Trophoblast cell (in vitro differentiated cells and primary cell): ENCODE measurements at regions not wholly inside any gene's neighbourhood (a gene's known extent, or its start where the extent isn't known, plus 50 kb on each side); places are given as distances from the start of the nearest gene placed in this dataset.

Experiments used
- DNase-seq, 2 donors: peaks; one replicate each; pipeline ENCODE4 v3.0.0-alpha.2; 2016
- H2AFZ ChIP-seq: 2 replicates; pipeline ENCODE4 v1.6.1; 2013; ENCODE audit warnings: low read length, moderate library complexity, mild to moderate bottlenecking; ENCODE audit not compliant: insufficient read depth, poor library complexity
- H2AK5ac ChIP-seq: 2 replicates; pipeline ENCODE4 v1.6.1; 2013; ENCODE audit warnings: mild to moderate bottlenecking, low read length
- H2BK120ac ChIP-seq: 2 replicates; pipeline ENCODE4 v1.6.1; 2013; ENCODE audit warnings: low read length, mild to moderate bottlenecking, moderate library complexity; ENCODE audit not compliant: insufficient read depth, poor library complexity
- H2BK12ac ChIP-seq: 2 replicates; pipeline ENCODE4 v1.6.1; 2013; ENCODE audit warnings: mild to moderate bottlenecking, low read length, moderate library complexity
- H2BK5ac ChIP-seq: 2 replicates; pipeline ENCODE4 v1.6.1; 2013; ENCODE audit warnings: low read length, low read depth, moderate library complexity, mild to moderate bottlenecking; ENCODE audit not compliant: poor library complexity
- H3K14ac ChIP-seq: 2 replicates; pipeline ENCODE4 v1.6.1; 2013; ENCODE audit warnings: mild to moderate bottlenecking, low read length
- H3K18ac ChIP-seq: 2 replicates; pipeline ENCODE4 v1.6.1; 2013; ENCODE audit warnings: mild to moderate bottlenecking, low read length
- H3K23ac ChIP-seq: 2 replicates; pipeline ENCODE4 v1.6.1; 2013; ENCODE audit warnings: low read length
- H3K27ac ChIP-seq: 2 replicates; pipeline ENCODE4 v1.5.1; 2013; ENCODE audit warnings: low read depth, mild to moderate bottlenecking, inconsistent platforms, low read length, moderate library complexity
- H3K27me3 ChIP-seq: 2 replicates; pipeline ENCODE4 v1.6.1; 2013; ENCODE audit warnings: inconsistent platforms, mild to moderate bottlenecking, low read length, moderate library complexity; ENCODE audit not compliant: insufficient read depth
- H3K36me3 ChIP-seq, 2 experiments: 1 replicate in 1 of 2; 2 replicates in 1 of 2; pipeline ENCODE4 v1.6.1; 2013; ENCODE audit warnings: low read length in 2 of 2, mild to moderate bottlenecking in 2 of 2, moderate library complexity in 1 of 2; ENCODE audit not compliant: insufficient read depth in 2 of 2, control insufficient read depth in 1 of 2
- H3K4ac ChIP-seq: 2 replicates; pipeline ENCODE4 v1.6.1; 2013; ENCODE audit warnings: low read depth, mild to moderate bottlenecking, low read length, moderate library complexity
- H3K4me1 ChIP-seq, 2 experiments: 1 replicate in 1 of 2; 2 replicates in 1 of 2; pipeline ENCODE4 v1.6.1; 2013; ENCODE audit warnings: low read length in 2 of 2, mild to moderate bottlenecking in 2 of 2, moderate library complexity in 1 of 2; ENCODE audit not compliant: insufficient read depth in 2 of 2, control insufficient read depth in 1 of 2
- H3K4me2 ChIP-seq: 2 replicates; pipeline ENCODE4 v1.6.1; 2013; ENCODE audit warnings: inconsistent platforms, mild to moderate bottlenecking, low read length, moderate library complexity
- H3K4me3 ChIP-seq: 2 replicates; pipeline ENCODE4 v1.5.1; 2013; ENCODE audit warnings: mild to moderate bottlenecking, low read depth, low read length, inconsistent platforms
- H3K79me1 ChIP-seq: one replicate; pipeline ENCODE4 v1.6.1; 2013; ENCODE audit warnings: low read length
- H3K79me2 ChIP-seq: 2 replicates; pipeline ENCODE4 v1.6.1; 2013; ENCODE audit warnings: low read length, mild to moderate bottlenecking; ENCODE audit not compliant: control insufficient read depth, insufficient read depth, poor library complexity
- H3K9ac ChIP-seq: 2 replicates; pipeline ENCODE4 v1.6.1; 2013; ENCODE audit warnings: mild to moderate bottlenecking, low read length
- H3K9me3 ChIP-seq: 2 replicates; pipeline ENCODE4 v1.6.1; 2013; ENCODE audit warnings: low read depth, mild to moderate bottlenecking, control low read depth, inconsistent platforms, low read length; ENCODE audit not compliant: insufficient read depth
- H4K12ac ChIP-seq: 2 replicates; pipeline ENCODE4 v1.6.1; 2013; ENCODE audit warnings: low read depth, mild to moderate bottlenecking, low read length, moderate library complexity
- H4K8ac ChIP-seq: 2 replicates; pipeline ENCODE4 v1.6.1; 2013; ENCODE audit warnings: low read depth, mild to moderate bottlenecking, low read length, moderate library complexity
- H4K91ac ChIP-seq: one replicate; pipeline ENCODE4 v1.6.1; 2013; ENCODE audit warnings: low read depth, mild to moderate bottlenecking, low read length, moderate library complexity
- WGBS: extraction: QIAGEN DNeasy Blood & Tissue Kit; methylation state at CpG from one replicate; pipeline ENCODE4 v1.1.7; 2013; ENCODE audit warnings: missing lambda C conversion rate; ENCODE audit not compliant: insufficient read length, insufficient coverage; ENCODE audit errors: extremely low coverage; 5-methylcytosine and 5-hydroxymethylcytosine counted together

DNA sequence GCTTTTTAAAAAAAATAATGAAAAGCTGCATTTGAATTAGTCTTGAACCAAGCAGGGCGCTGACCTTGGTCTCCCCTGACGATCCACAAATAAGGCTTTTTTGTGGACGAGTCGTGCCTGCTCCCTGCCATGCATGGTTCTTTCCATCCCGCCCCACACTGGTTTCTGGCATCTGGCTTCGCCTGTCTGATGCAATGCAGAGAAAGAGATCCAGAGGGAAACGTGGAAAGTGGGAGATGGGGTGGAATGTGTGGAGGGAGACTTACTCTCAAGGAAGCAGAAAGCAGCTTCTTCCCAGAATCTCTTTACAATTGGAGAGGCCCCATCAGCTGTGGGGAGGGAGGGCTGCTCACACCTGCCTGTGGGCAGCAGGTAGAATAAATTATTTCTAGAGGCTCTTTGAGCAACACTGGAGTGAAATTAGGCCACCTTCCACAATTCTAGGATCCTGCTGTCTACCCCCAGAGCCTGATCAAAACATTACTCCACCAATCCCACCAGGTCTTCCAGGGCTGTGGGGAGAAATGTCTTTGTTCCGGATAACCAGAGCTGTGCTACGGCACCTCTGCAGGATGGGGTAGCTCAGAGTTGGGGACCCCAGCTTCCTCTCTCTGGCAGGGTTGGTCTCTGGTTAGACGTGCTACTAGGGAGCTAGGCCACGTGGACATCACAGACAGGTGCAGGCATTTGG lies 183.5 kb downstream of the UQCRFS1 start:
- Histone ChIP-seq H2BK12ac (no peak overlapping the region), H3K36me3 (no peaks in the 10 kb centered on the region), H3K79me2 (no peaks in the 10 kb centered on the region)

DNA sequence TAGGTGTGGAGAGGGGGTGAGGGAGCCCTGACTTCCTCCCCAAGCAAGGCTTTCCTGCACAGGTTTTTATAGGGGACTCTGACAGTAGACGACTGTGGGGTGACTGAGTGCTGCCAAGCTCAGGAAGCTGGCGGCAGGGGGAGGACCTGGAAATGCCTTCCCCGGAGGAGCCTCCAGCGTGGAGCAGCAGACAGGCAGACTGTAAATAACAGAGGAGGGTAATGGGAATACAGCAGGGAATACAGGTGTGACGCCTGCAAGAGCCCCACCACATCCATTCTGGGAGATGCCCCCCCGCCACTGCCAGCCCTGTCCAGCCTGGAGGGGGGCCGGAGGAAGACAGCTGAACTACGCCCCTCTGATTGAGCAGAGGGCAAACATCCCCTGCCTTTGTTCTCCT lies 190.4 kb downstream of the UQCRFS1 start:
- no peak overlapping the region for H4K8ac ChIP-seq
- H2BK5ac ChIP-seq, result no peak overlapping the region
- H3K14ac ChIP-seq, result no peak overlapping the region
- no peak overlapping the region for H3K4ac ChIP-seq
- no peak overlapping the region for H2AK5ac ChIP-seq
- H3K9ac ChIP-seq, result no peak overlapping the region
- no peak overlapping the region for H2AFZ ChIP-seq
- no peaks in the 10 kb centered on the region for H3K36me3 ChIP-seq
- H3K4me1 ChIP-seq, result no peaks in the 10 kb centered on the region
- no peak overlapping the region for H3K4me3 ChIP-seq
- no peak overlapping the region for H3K23ac ChIP-seq
- no peak for DNase-seq
- H3K79me1 ChIP-seq, result no peaks in the 10 kb centered on the region
- no peaks in the 10 kb centered on the region for H3K9me3 ChIP-seq
- H3K27me3 ChIP-seq, result no peaks in the 10 kb centered on the region
- no peaks in the 10 kb centered on the region for H3K79me2 ChIP-seq
- H4K12ac ChIP-seq, result no peak overlapping the region
- no peak overlapping the region for H3K4me2 ChIP-seq
- WGBS, result no CpG with 5 or more reads among the region's 8 CpGs
- H2BK120ac ChIP-seq, result no peak overlapping the region
- no peak overlapping the region for H3K18ac ChIP-seq
- H3K27ac ChIP-seq, result no peak overlapping the region
- H2BK12ac ChIP-seq, result no peak overlapping the region
- H4K91ac ChIP-seq, result no peak overlapping the region

More for the DNA sequence above, 183.5 kb downstream of the UQCRFS1 start:
- Histone ChIP-seq H3K4me3 (no peak overlapping the region), H2BK5ac (no peak overlapping the region), H2AK5ac (no peak overlapping the region), H3K14ac (no peak overlapping the region), H2BK120ac (no peak overlapping the region), H3K79me1 (no peaks in the 10 kb centered on the region), H3K18ac (no peak overlapping the region), H3K4ac (no peak overlapping the region), H4K12ac (no peak overlapping the region), H3K23ac (no peak overlapping the region), H3K27me3 (no peaks in the 10 kb centered on the region), H2AFZ (no peak overlapping the region), H4K8ac (no peak overlapping the region), H3K4me1 (no peaks in the 10 kb centered on the region), H3K4me2 (no peak overlapping the region), H3K9ac (no peak overlapping the region), H3K9me3 (no peaks in the 10 kb centered on the region), H3K27ac (no peak overlapping the region), H4K91ac (no peak overlapping the region)
- no CpG with 5 or more reads among the region's 11 CpGs for WGBS
- DNase-seq, result no peak

DNA sequence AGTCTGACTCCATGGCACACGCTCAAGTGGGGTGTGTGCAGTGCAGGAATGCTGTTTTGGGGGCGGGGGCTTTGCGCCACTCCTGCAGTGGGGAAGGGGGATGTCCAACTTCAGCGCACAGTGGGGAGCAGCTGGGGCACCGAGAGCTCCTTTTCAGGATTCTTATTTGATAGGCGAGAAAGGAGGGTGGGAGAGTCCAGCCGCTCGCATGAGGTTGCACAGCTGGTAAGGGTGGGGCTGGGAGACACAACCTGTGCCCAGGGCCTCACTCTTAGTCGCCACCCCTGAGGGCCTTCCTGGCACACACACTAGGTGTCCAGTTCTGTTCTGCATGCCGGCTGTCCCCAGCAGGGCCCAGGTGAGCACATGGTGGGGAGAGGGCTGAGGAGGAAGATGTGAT lies 190.8 kb downstream of the UQCRFS1 start:
- H2BK12ac ChIP-seq, result no peak overlapping the region

DNA sequence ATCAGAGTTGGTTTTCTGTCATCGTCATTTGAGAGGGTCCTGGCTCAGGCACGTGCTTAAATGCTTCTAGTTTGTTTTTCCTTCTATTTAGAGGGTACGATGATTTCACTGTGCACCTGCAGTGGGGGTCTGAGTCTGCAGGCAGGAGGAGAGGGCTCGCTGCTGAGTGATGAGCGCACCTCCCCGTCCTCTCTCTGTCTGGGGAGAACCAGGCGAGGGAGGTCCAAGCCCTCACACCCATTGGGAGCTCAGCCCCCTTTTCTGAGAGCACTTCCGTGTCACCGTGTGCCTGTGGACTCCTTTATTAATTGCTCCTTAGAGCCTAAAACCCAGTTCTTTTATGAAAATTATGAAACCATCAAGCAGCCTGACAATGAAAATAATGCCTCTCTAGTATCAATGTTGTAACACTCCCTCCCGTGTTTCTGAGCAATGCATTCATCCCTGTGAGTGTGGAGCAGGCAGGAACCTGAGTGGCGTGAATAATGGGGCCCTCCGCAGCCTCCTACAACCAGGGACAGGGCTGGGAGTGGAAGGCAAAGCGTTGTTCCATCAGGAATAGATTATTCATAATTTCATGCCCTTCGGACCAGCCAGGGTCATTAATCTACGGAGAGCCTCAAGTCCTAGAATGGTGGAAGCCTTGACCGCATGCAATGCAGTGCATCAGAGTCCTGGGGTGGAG lies 191.6 kb downstream of the UQCRFS1 start:
- H3K9ac ChIP-seq, result no peak overlapping the region
- no peak overlapping the region for H3K4ac ChIP-seq
- no peak overlapping the region for H3K18ac ChIP-seq
- no peak overlapping the region for H2AK5ac ChIP-seq
- H3K27me3 ChIP-seq, result no peaks in the 10 kb centered on the region
- no peak overlapping the region for H3K4me2 ChIP-seq
- no peak overlapping the region for H3K14ac ChIP-seq
- no peak overlapping the region for H3K4me3 ChIP-seq
- H2BK12ac ChIP-seq, result no peak overlapping the region
- no peaks in the 10 kb centered on the region for H3K36me3 ChIP-seq
- H3K79me1 ChIP-seq, result no peaks in the 10 kb centered on the region
- H3K9me3 ChIP-seq, result no peaks in the 10 kb centered on the region
- H4K12ac ChIP-seq, result no peak overlapping the region
- H3K4me1 ChIP-seq, result no peaks in the 10 kb centered on the region
- no peak overlapping the region for H3K27ac ChIP-seq
- H2BK120ac ChIP-seq, result no peak overlapping the region
- no peak overlapping the region for H3K23ac ChIP-seq
- H2AFZ ChIP-seq, result no peak overlapping the region
- H2BK5ac ChIP-seq, result no peak overlapping the region
- no peak overlapping the region for H4K91ac ChIP-seq
- no peaks in the 10 kb centered on the region for H3K79me2 ChIP-seq
- no CpG with 5 or more reads among the region's 16 CpGs for WGBS
- H4K8ac ChIP-seq, result no peak overlapping the region
- DNase-seq, result no peak

More for the DNA sequence above, 190.8 kb downstream of the UQCRFS1 start:
- no peak for DNase-seq
- no peaks in the 10 kb centered on the region for H3K27me3 ChIP-seq
- no peak overlapping the region for H3K23ac ChIP-seq
- no peak overlapping the region for H3K4me2 ChIP-seq
- no peaks in the 10 kb centered on the region for H3K36me3 ChIP-seq
- no peak overlapping the region for H3K27ac ChIP-seq
- H3K4me1 ChIP-seq, result no peaks in the 10 kb centered on the region
- H3K79me1 ChIP-seq, result no peaks in the 10 kb centered on the region
- H2AFZ ChIP-seq, result no peak overlapping the region
- H3K9ac ChIP-seq, result no peak overlapping the region
- no CpG with 5 or more reads among the region's 10 CpGs for WGBS
- H3K4ac ChIP-seq, result no peak overlapping the region
- no peak overlapping the region for H3K14ac ChIP-seq
- H4K8ac ChIP-seq, result no peak overlapping the region
- no peak overlapping the region for H3K4me3 ChIP-seq
- H2BK120ac ChIP-seq, result no peak overlapping the region
- H4K12ac ChIP-seq, result no peak overlapping the region
- no peaks in the 10 kb centered on the region for H3K9me3 ChIP-seq
- no peak overlapping the region for H4K91ac ChIP-seq
- no peak overlapping the region for H3K18ac ChIP-seq
- H2BK5ac ChIP-seq, result no peak overlapping the region
- no peak overlapping the region for H2AK5ac ChIP-seq
- H3K79me2 ChIP-seq, result no peaks in the 10 kb centered on the region
